ENCODE measurements at regions not wholly inside any gene's neighbourhood (a gene's known extent, or its start where the extent isn't known, plus 50 kb on each side); places are given as distances from the start of the nearest gene placed in this dataset.

GRCh38 chr1:229810961-229811360 is 184.9 kb downstream of the URB2 start (continued):
- no peak for TF ChIP-seq EZH2 (IDR thresholded peaks at IDR 0.05; ENCODE audit: low read depth, low read length, severe bottlenecking)
- no peak for TF ChIP-seq CHD1 (IDR thresholded peaks at IDR 0.05; ENCODE audit: low read depth, low read length)
